WERI-Rb-1 (cell line): ENCODE measurements at regions not wholly inside any gene's neighbourhood (a gene's known extent, or its start where the extent isn't known, plus 50 kb on each side); places are given as distances from the start of the nearest gene placed in this dataset.

Experiments
- DNase-seq: peaks from one replicate; pipeline ENCODE4 v3.0.0-alpha.2; 2020
- H3K27ac ChIP-seq: fragments of 250-450 bp; sonication (Bioruptor Pico); 2 replicates; pipeline ENCODE4 v1.5.1; 2020; ENCODE audit warnings: mild to moderate bottlenecking, moderate library complexity
- H3K27me3 ChIP-seq: fragments of 250-450 bp; sonication (Bioruptor Pico); 2 replicates; pipeline ENCODE4 v1.5.1; 2021; ENCODE audit warnings: mild to moderate bottlenecking, low read depth, moderate library complexity; ENCODE audit not compliant: insufficient read depth, severe bottlenecking
- H3K36me3 ChIP-seq: fragments of 250-450 bp; sonication (Bioruptor Pico); 2 replicates; pipeline ENCODE4 v1.5.1; 2020; ENCODE audit warnings: mild to moderate bottlenecking, moderate library complexity
- H3K4me3 ChIP-seq: 2 replicates; pipeline ENCODE4 v1.5.1; 2011; ENCODE audit warnings: low read depth, mild to moderate bottlenecking, control low read depth, low read length
- H3K9me3 ChIP-seq: fragments of 250-450 bp; sonication (Bioruptor Pico); 2 replicates; pipeline ENCODE4 v1.5.1; 2021; ENCODE audit warnings: mild to moderate bottlenecking, moderate library complexity; ENCODE audit not compliant: severe bottlenecking
- CTCF ChIP-seq: IDR thresholded peaks from 2 replicates; pipeline ENCODE4 v1.5.1; 2011; ENCODE audit warnings: low read depth, mild to moderate bottlenecking, control low read depth, inconsistent platforms, low read length

DNA sequence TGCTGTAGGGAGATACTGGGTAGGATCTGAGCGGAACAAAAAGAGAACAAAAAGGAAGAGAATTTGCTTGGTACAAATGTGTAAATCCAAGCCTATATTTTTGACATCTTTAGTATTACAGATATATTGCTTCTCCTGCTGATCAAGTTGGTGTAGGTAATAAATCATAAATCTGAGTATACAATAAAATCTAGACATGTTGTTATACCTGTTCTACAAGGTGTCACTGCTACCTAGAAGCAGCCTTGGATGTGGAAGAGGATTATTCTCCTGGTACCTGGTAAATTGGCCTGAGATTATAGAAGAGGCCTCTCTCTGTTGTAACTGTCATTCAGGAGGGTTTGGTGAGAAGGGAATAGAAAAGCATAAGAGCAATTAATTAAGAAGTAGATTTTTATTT, 89.9 kb upstream of the LSM8 start:
- no peaks in the 10 kb centered on the region for H3K36me3 ChIP-seq
- H3K9me3 ChIP-seq, result no peaks in the 10 kb centered on the region
- no peak overlapping the region for H3K27ac ChIP-seq
- no peak for DNase-seq
- no peak for TF ChIP-seq CTCF
- H3K27me3 ChIP-seq, result peaks cover 16% of the 10 kb centered on the region
- H3K4me3 ChIP-seq, result no peak overlapping the region

GRCh38 chr7:118104812-118105441, 79.0 kb upstream of the LSM8 start:
- Histone ChIP-seq H3K27ac (no peak overlapping the region), H3K36me3 (no peaks in the 10 kb centered on the region), H3K4me3 (no peak overlapping the region), H3K9me3 (no peaks in the 10 kb centered on the region), H3K27me3 (peaks cover 4% of the 10 kb centered on the region)
- peak; percentile 31 for TF ChIP-seq CTCF
- DNase-seq, result no peak

DNA sequence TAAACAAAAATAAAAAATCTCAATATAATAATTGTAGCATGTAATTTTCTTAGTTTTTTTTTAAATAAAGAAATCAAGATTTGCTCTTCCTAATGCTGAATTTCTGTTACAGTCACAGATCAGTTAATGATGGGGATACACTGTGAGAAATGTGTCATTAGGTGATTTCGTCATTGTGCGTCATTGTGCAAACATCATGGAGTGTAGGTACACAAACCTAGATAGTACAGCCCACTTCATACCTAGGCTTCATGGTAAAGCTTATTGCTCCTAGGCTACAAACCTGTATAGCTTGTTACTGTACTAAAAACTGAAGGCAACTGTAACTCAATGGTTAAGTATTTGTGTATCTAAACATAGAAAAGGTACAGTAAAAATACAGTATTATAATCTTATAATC, 74.4 kb upstream of the LSM8 start:
- no peak for DNase-seq
- TF ChIP-seq CTCF, result no peak
- Histone ChIP-seq H3K9me3 (peaks cover 6% of the 10 kb centered on the region), H3K4me3 (no peak overlapping the region), H3K27ac (no peak overlapping the region), H3K27me3 (peaks cover 15% of the 10 kb centered on the region), H3K36me3 (no peaks in the 10 kb centered on the region)

- no peak for DNase-seq
- Histone ChIP-seq H3K9me3 (peaks cover 8% of the 10 kb centered on the region), H3K27me3 (peaks cover 15% of the 10 kb centered on the region), H3K4me3 (no peak overlapping the region), H3K27ac (no peak overlapping the region), H3K36me3 (no peaks in the 10 kb centered on the region)
- TF ChIP-seq CTCF, result no peak
These were observed 73.6 kb upstream of the LSM8 start for GRCh38 chr7:118110178-118110925.

DNA sequence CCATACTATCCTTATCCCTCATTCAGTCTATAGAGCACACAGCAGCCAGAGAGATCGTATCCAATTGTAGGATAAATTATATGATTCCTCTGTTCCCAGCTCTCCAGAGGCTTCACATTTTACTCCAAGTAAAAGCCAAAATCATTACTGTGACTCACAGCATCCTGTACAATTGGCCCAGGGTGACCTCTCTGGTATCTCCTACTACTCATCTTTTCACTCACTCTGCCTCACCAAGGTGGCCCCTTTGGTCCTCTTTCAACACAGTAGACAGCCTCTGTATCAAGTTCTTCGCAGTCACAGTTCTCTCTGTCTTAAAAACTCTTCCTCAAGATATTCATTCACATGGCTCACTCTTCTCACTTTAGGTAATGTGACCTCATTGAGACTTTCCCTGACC, 72.6 kb upstream of the LSM8 start:
- Histone ChIP-seq H3K27me3 (peaks cover 20% of the 10 kb centered on the region), H3K36me3 (no peaks in the 10 kb centered on the region), H3K4me3 (no peak overlapping the region), H3K27ac (no peak overlapping the region), H3K9me3 (peaks cover 8% of the 10 kb centered on the region)
- TF ChIP-seq CTCF, result no peak
- DNase-seq, result no peak
